Esophagus squamous epithelium (tissue), 4 donors: ENCODE measurements at regions not wholly inside any gene's neighbourhood (a gene's known extent, or its start where the extent isn't known, plus 50 kb on each side); places are given as distances from the start of the nearest gene placed in this dataset.

Experiments
- POLR2A ChIP-seq, 4 donors: fragments of 450-650 bp; IDR thresholded peaks; one replicate each; pipeline ENCODE4 v1.6.1; 2017; ENCODE audit warnings: antibody characterized with exemption in 4 of 4, mild to moderate bottlenecking in 4 of 4, moderate library complexity in 3 of 4
- TF ChIP-seq, protein P1 (sequence below), 6 experiments: fragments of 450-650 bp in 4 of 6; fragments of 200-600 bp in 2 of 6; sonication (generic) in 2 of 6; IDR thresholded peaks; one replicate each; pipeline ENCODE4 v1.5.1; 2016 to 2019; ENCODE audit warnings: antibody characterized with exemption in 6 of 6, mild to moderate bottlenecking in 4 of 6, moderate library complexity in 4 of 6

- TF ChIP-seq, protein P1, sequence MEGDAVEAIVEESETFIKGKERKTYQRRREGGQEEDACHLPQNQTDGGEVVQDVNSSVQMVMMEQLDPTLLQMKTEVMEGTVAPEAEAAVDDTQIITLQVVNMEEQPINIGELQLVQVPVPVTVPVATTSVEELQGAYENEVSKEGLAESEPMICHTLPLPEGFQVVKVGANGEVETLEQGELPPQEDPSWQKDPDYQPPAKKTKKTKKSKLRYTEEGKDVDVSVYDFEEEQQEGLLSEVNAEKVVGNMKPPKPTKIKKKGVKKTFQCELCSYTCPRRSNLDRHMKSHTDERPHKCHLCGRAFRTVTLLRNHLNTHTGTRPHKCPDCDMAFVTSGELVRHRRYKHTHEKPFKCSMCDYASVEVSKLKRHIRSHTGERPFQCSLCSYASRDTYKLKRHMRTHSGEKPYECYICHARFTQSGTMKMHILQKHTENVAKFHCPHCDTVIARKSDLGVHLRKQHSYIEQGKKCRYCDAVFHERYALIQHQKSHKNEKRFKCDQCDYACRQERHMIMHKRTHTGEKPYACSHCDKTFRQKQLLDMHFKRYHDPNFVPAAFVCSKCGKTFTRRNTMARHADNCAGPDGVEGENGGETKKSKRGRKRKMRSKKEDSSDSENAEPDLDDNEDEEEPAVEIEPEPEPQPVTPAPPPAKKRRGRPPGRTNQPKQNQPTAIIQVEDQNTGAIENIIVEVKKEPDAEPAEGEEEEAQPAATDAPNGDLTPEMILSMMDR (IDR thresholded peaks at IDR 0.05), result peak; percentile 35 to 81 (median 56)
- no peak for TF ChIP-seq POLR2A (IDR thresholded peaks at IDR 0.05)
Measured at GRCh38 chr19:29263305-29264135, 50.6 kb upstream of the UQCRFS1 start.
